Neural crest cell (in vitro differentiated cells): ENCODE measurements at regions not wholly inside any gene's neighbourhood (a gene's known extent, or its start where the extent isn't known, plus 50 kb on each side); places are given as distances from the start of the nearest gene placed in this dataset.

Experiments
- DNase-seq: peaks from one replicate; pipeline ENCODE4 v3.0.0; 2021; ENCODE audit warnings: low read depth, mixed read lengths, low spot score
- H3K27ac Mint-ChIP-seq: one replicate; pipeline ENCODE4 v1.8.0; 2021; ENCODE audit warnings: mild to moderate bottlenecking, mixed read lengths; ENCODE audit not compliant: unreplicated experiment
- H3K27me3 Mint-ChIP-seq: 2 replicates; pipeline ENCODE4 v1.8.0; 2021; ENCODE audit warnings: low read depth, mild to moderate bottlenecking, mixed read lengths
- H3K36me3 Mint-ChIP-seq: 2 replicates; pipeline ENCODE4 v1.8.0; 2021; ENCODE audit warnings: low read depth, mild to moderate bottlenecking, mixed read lengths
- H3K4me1 Mint-ChIP-seq: 2 replicates; pipeline ENCODE4 v1.8.0; 2021; ENCODE audit warnings: mixed read lengths
- H3K4me3 Mint-ChIP-seq: one replicate; pipeline ENCODE4 v1.8.0; 2021; ENCODE audit warnings: mild to moderate bottlenecking, mixed read lengths
- H3K9me3 Mint-ChIP-seq: 2 replicates; pipeline ENCODE4 v1.8.0; 2021; ENCODE audit warnings: mixed read lengths
- TF ChIP-seq, protein P1 (sequence below): fragments of 200-600 bp; sonication (generic); conservative IDR thresholded peaks from 2 replicates; pipeline ENCODE4 v1.5.0; 2021; ENCODE audit warnings: antibody characterized with exemption, mild to moderate bottlenecking

- Mint-ChIP-seq H3K36me3 (no peaks in the 10 kb centered on the region), H3K4me3 (no peak overlapping the region), H3K9me3 (peaks cover 2% of the 10 kb centered on the region), H3K27me3 (no peaks in the 10 kb centered on the region), H3K4me1 (peaks cover 45% of the 10 kb centered on the region), H3K27ac (no peak overlapping the region)
- TF ChIP-seq, protein P1, sequence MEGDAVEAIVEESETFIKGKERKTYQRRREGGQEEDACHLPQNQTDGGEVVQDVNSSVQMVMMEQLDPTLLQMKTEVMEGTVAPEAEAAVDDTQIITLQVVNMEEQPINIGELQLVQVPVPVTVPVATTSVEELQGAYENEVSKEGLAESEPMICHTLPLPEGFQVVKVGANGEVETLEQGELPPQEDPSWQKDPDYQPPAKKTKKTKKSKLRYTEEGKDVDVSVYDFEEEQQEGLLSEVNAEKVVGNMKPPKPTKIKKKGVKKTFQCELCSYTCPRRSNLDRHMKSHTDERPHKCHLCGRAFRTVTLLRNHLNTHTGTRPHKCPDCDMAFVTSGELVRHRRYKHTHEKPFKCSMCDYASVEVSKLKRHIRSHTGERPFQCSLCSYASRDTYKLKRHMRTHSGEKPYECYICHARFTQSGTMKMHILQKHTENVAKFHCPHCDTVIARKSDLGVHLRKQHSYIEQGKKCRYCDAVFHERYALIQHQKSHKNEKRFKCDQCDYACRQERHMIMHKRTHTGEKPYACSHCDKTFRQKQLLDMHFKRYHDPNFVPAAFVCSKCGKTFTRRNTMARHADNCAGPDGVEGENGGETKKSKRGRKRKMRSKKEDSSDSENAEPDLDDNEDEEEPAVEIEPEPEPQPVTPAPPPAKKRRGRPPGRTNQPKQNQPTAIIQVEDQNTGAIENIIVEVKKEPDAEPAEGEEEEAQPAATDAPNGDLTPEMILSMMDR = no peak
- no peak for DNase-seq
Measured at GRCh38 chr3:177692304-177692975, 495.2 kb upstream of the TBL1XR1 start.

GRCh38 chr3:177693616-177694264 is 496.5 kb upstream of the TBL1XR1 start:
- no peaks in the 10 kb centered on the region for H3K36me3 Mint-ChIP-seq
- TF ChIP-seq, protein P1 = no peak
- H3K9me3 Mint-ChIP-seq = peaks cover 2% of the 10 kb centered on the region
- no peak for DNase-seq
- H3K27me3 Mint-ChIP-seq = no peaks in the 10 kb centered on the region
- peaks cover 34% of the 10 kb centered on the region for H3K4me1 Mint-ChIP-seq
- H3K27ac Mint-ChIP-seq = no peak overlapping the region
- H3K4me3 Mint-ChIP-seq = no peak overlapping the region

- no peaks in the 10 kb centered on the region for H3K27me3 Mint-ChIP-seq
- no peak for DNase-seq
- H3K4me1 Mint-ChIP-seq = peaks cover 28% of the 10 kb centered on the region
- TF ChIP-seq, protein P1 = no peak
- no peak overlapping the region for H3K4me3 Mint-ChIP-seq
- peak overlapping the region; percentile 13 for H3K27ac Mint-ChIP-seq
- H3K36me3 Mint-ChIP-seq = no peaks in the 10 kb centered on the region
- peaks cover 2% of the 10 kb centered on the region for H3K9me3 Mint-ChIP-seq
Measured at GRCh38 chr3:177694316-177694715, 497.0 kb upstream of the TBL1XR1 start.

DNA sequence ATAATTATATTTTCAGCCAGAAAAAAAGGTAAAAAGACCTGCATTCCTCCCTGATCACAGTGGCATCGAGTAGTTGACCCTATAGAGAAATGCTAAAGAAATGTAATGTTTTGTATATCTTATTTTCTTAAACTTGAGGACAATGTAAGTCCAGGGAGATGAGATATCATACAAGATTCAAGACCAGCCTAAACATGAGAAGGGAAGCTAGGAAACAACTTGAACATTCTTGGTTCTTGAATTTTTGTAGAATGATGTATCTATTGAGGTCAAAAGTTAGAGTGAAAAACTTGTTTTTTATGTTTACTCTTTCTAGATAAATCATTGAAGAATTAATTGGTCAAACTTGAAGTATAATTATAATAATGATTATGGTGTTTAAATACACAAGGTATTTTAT is 497.7 kb upstream of the TBL1XR1 start:
- H3K4me1 Mint-ChIP-seq = peaks cover 25% of the 10 kb centered on the region
- no peak overlapping the region for H3K27ac Mint-ChIP-seq
- no peak for DNase-seq
- H3K36me3 Mint-ChIP-seq = no peaks in the 10 kb centered on the region
- TF ChIP-seq, protein P1 = no peak
- H3K9me3 Mint-ChIP-seq = peaks cover 2% of the 10 kb centered on the region
- no peak overlapping the region for H3K4me3 Mint-ChIP-seq
- H3K27me3 Mint-ChIP-seq = no peaks in the 10 kb centered on the region

DNA sequence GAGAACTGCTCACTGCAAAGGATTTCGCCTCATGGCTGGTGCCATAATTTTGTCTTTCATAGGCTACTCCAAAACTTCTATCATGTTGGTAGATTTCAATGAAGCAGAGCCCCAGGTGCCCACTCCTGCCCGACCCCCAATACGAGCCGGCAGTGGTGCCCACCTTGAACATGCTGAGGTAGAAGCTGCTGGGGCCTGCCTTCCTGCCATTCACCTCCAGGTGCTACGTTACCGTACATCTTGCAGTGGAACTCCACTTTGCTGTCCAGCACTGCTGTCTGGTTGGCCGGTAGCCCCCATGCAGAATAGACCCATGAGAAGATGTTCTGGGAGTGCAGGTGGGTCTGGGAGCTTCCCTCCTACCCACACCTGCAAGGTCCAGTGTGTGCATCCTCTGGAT is 502.8 kb upstream of the TBL1XR1 start:
- H3K9me3 Mint-ChIP-seq = peaks cover 2% of the 10 kb centered on the region
- TF ChIP-seq, protein P1 = no peak
- H3K36me3 Mint-ChIP-seq = no peaks in the 10 kb centered on the region
- no peak overlapping the region for H3K27ac Mint-ChIP-seq
- H3K4me1 Mint-ChIP-seq = peaks cover 22% of the 10 kb centered on the region
- no peaks in the 10 kb centered on the region for H3K27me3 Mint-ChIP-seq
- no peak overlapping the region for H3K4me3 Mint-ChIP-seq
- DNase-seq = no peak
